ENCODE measurements at regions not wholly inside any gene's neighbourhood (a gene's known extent, or its start where the extent isn't known, plus 50 kb on each side); places are given as distances from the start of the nearest gene placed in this dataset.

GRCh38 chr21:35265170-35265877 is 216.2 kb upstream of the RUNX1 start:
- TF ChIP-seq POLR2A (IDR thresholded peaks at IDR 0.05) (no peak), CTCF (IDR thresholded peaks at IDR 0.05) (no peak), EP300 (IDR thresholded peaks at IDR 0.05) (no peak)

Data from suprapubic skin (tissue), 3 donors.